ENCODE measurements at regions not wholly inside any gene's neighbourhood (a gene's known extent, or its start where the extent isn't known, plus 50 kb on each side); places are given as distances from the start of the nearest gene placed in this dataset.
A peak's percentile ranks its signal among the peaks of the same experiment; 100 is the strongest.

DNA sequence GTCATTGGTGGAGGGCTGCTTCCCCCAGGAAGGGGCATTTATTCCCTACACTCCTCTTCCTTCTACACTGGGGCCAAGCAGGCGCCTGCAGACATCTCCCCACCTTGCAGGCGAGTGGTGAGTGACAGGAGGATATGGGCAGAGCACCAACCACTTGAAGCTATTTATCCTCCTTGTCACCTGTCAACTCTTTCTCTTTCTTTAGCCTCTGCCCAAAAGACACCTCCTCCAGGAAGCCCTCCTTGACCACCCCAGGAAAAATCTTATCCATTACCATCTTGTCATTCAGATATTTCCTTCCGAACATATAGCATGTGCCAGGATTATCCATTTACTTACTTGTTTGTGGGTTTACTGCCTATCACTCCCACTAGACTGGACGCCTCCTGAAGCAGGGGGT is 362.4 kb downstream of the MN1 start:
- no peak for TF ChIP-seq CTCF (IDR thresholded peaks at IDR 0.05; ENCODE audit: insufficient read depth, low read depth, low read length)
- DNase-seq (ENCODE audit: low read depth) = no peak
- H3K4me3 ChIP-seq (ENCODE audit: low read depth, low read length) = no peak overlapping the region

DNA sequence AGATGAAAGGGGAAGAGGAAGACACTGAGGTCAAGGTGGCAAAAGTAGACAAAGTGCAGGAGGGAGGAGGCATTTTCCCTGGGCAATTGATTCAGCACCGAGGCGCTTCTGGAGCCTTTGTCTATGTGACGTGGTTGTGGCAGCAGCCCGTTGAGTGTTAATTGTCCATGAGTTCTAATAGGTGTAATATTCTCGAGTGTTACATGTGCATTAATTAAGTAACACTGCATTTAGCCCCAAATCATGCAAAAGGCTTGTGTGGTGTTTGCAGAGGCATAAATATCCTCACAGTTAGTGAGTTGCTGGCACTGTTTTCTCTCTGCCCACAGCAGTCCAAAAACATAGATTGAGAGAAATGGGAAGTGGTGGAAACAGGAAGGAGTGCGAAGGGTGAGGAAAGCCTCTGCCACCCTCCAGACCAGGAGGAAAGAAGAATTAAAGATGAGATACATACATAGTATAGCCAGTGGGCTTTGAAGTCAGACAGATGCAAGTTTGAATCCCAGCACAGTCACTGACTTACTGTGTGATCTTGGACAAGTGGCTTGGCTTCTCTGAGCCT is 361.2 kb downstream of the MN1 start:
- H3K4me3 ChIP-seq (ENCODE audit: low read depth, low read length) = no peak overlapping the region
- no peak for DNase-seq (ENCODE audit: low read depth)
- no peak for TF ChIP-seq CTCF (IDR thresholded peaks at IDR 0.05; ENCODE audit: insufficient read depth, low read depth, low read length)

DNA sequence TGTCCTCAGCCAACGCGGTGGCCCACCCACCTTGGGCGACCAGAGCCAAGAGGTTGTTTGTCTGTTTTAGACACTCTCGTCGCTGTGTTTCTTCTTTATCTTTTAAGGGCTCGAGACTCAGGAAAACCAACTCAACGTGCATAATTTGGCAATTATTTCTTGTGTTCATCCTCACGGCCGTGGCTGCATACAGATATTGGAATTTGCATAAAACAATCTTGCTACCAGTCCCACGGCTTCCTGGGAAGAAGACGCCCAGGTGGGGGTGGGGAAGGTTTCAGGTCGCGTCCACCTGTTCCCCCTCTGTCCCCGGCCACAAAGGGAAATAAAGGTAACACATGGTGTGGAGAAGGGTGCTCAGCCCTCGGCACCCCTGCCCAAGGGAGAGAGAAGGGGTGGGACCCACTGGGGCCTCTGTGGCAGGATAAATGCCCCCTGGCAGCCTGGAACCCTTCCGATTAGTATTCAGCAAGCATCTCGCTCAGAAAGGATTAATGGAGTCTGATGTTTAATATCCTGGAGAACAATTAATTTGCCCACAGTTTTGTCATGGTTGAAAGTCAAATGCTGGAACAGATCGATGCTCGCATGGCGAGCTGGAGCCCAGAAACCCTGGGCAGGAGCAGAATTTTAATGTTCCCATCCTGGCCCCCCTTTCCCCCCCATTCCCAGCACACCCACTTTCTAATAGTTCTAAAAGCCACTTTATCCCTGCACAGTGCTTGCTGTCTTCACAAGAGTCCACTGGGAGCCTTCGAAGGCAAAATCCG is 359.7 kb downstream of the MN1 start:
- TF ChIP-seq CTCF (IDR thresholded peaks at IDR 0.05; ENCODE audit: insufficient read depth, low read depth, low read length) = no peak
- H3K4me3 ChIP-seq (ENCODE audit: low read depth, low read length) = no peak overlapping the region
- no peak for DNase-seq (ENCODE audit: low read depth)

- no peak for DNase-seq (ENCODE audit: low read depth)
These were observed 358.2 kb downstream of the MN1 start for GRCh38 chr22:27443306-27443705.

GRCh38 chr22:27445881-27446280 is 355.7 kb downstream of the MN1 start:
- no peak overlapping the region for H3K4me3 ChIP-seq (ENCODE audit: low read depth, low read length)
- DNase-seq (ENCODE audit: low read depth) = peak; percentile 30
- TF ChIP-seq CTCF (IDR thresholded peaks at IDR 0.05; ENCODE audit: insufficient read depth, low read depth, low read length) = no peak

More at GRCh38 chr22:27443306-27443705, 358.2 kb downstream of the MN1 start:
- TF ChIP-seq CTCF (IDR thresholded peaks at IDR 0.05; ENCODE audit: insufficient read depth, low read depth, low read length) = no peak
- no peak overlapping the region for H3K4me3 ChIP-seq (ENCODE audit: low read depth, low read length)

GRCh38 chr22:27447289-27447688 is 354.3 kb downstream of the MN1 start:
- TF ChIP-seq CTCF (IDR thresholded peaks at IDR 0.05; ENCODE audit: insufficient read depth, low read depth, low read length) = no peak
- DNase-seq (ENCODE audit: low read depth) = no peak
- H3K4me3 ChIP-seq (ENCODE audit: low read depth, low read length) = no peak overlapping the region

Measured in fibroblast of villous mesenchyme (primary cell).